Endothelial cell of umbilical vein (primary cell): ENCODE measurements at regions not wholly inside any gene's neighbourhood (a gene's known extent, or its start where the extent isn't known, plus 50 kb on each side); places are given as distances from the start of the nearest gene placed in this dataset.

Experiments used
- BruUV-seq: library from RNA; stranded (reverse); fragments of 400-500 nt; replicated peaks from 2 replicates; lab custom pipeline; 2021; lab: Mats Ljungman, UMichigan
- CTCF ChIA-PET: fragments of 300-600, 350-600 bp; sonication (Branson Sonifier 250); formaldehyde crosslinking; loops from one replicate; lab custom pipeline; 2021; ENCODE audit warnings: antibody characterized with exemption, inconsistent platforms; lab: Charles Lee
- POLR2A ChIA-PET: fragments of 300-600, 350-600 bp; sonication (Branson Sonifier 250); formaldehyde crosslinking; loops from one replicate; lab custom pipeline; 2021; ENCODE audit warnings: antibody characterized with exemption, inconsistent platforms; lab: Charles Lee
- DNase-seq: peaks from one replicate; pipeline ENCODE4 v3.0.0-alpha.2; 2011; ENCODE audit warnings: low read depth, low spot score
- FAIRE-seq: peaks from 2 replicates; lab custom pipeline; 2011; peaks lifted over from hg19 to GRCh38; lab: Jason Lieb, UNC
- H2AFZ ChIP-seq: 2 replicates; pipeline ENCODE4 v1.6.0; 2012; ENCODE audit warnings: low read depth, low read length, control low read depth, inconsistent platforms
- H3K27ac ChIP-seq: 2 replicates; pipeline ENCODE4 v1.5.1; 2011; ENCODE audit warnings: low read depth, mild to moderate bottlenecking, control low read depth, low read length, moderate library complexity; ENCODE audit not compliant: insufficient read depth
- H3K27me3 ChIP-seq, 2 experiments: 2 replicates each; pipeline versions ENCODE4 v1.6.0 to v1.6.1; 2011; ENCODE audit warnings: low read length in 2 of 2, mixed read lengths in 1 of 2; ENCODE audit not compliant: control insufficient read depth in 2 of 2, insufficient read depth in 2 of 2
- H3K36me3 ChIP-seq, 2 experiments: 2 replicates in 1 of 2; 3 replicates in 1 of 2; pipeline ENCODE4 v1.5.1; 2011; ENCODE audit warnings: low read length in 2 of 2, mild to moderate bottlenecking in 1 of 2, moderate library complexity in 1 of 2; ENCODE audit not compliant: control insufficient read depth in 2 of 2, insufficient read depth in 2 of 2; ENCODE audit errors: extremely low read depth in 1 of 2
- H3K4me1 ChIP-seq: 3 replicates; pipeline ENCODE4 v1.5.1; 2011; ENCODE audit warnings: mild to moderate bottlenecking, low read length; ENCODE audit not compliant: control insufficient read depth, insufficient read depth; ENCODE audit errors: extremely low read depth
- H3K4me2 ChIP-seq: 2 replicates; pipeline ENCODE4 v1.6.1; 2011; ENCODE audit warnings: low read length, control low read depth, mixed read lengths; ENCODE audit not compliant: insufficient read depth
- H3K4me3 ChIP-seq, 3 experiments: fragments of 200-600 bp in 1 of 3; sonication (generic), shearing (Covaris generic) in 1 of 3; replicated peaks in 1 of 3; 2 replicates each; pipeline ENCODE4 v1.5.1; 2011 to 2016; ENCODE audit warnings: control low read depth in 3 of 3, low read length in 3 of 3, mild to moderate bottlenecking in 2 of 3, inconsistent platforms in 1 of 3, low read depth in 1 of 3, moderate library complexity in 1 of 3; ENCODE audit not compliant: insufficient read depth in 1 of 3
- H3K79me2 ChIP-seq: 2 replicates; pipeline ENCODE4 v1.6.0; 2012; ENCODE audit warnings: low read length, inconsistent platforms; ENCODE audit not compliant: control insufficient read depth, insufficient read depth
- H3K9ac ChIP-seq: replicated peaks from 2 replicates; pipeline ENCODE3; 2011; ENCODE audit warnings: low read length, control low read depth; ENCODE audit not compliant: insufficient read depth; ENCODE audit errors: extremely low read depth
- H3K9me1 ChIP-seq: replicated peaks from 3 replicates; pipeline ENCODE4 v1.6.0; 2011; ENCODE audit warnings: mild to moderate bottlenecking, low read length; ENCODE audit not compliant: control insufficient read depth, insufficient read depth; ENCODE audit errors: extremely low read depth
- H3K9me3 ChIP-seq: replicated peaks from 2 replicates; pipeline ENCODE4 v1.5.1; 2012; ENCODE audit warnings: low read length, inconsistent platforms; ENCODE audit not compliant: control insufficient read depth, insufficient read depth
- H4K20me1 ChIP-seq: replicated peaks from 2 replicates; pipeline ENCODE3; 2011; ENCODE audit warnings: mild to moderate bottlenecking, low read length; ENCODE audit not compliant: control insufficient read depth, insufficient read depth; ENCODE audit errors: extremely low read depth
- CTCF ChIP-seq, 2 donors: IDR thresholded peaks; 1 replicate in 1 of 2; 2 replicates in 1 of 2; pipeline ENCODE4 v1.5.1; 2011; ENCODE audit warnings: low read length in 2 of 2, mild to moderate bottlenecking in 2 of 2, moderate library complexity in 2 of 2, control low read depth in 1 of 2, inconsistent platforms in 1 of 2, low read depth in 1 of 2; ENCODE audit not compliant: insufficient read depth in 1 of 2; ENCODE audit errors: extremely low read depth in 1 of 2
- EZH2 ChIP-seq: IDR thresholded peaks from 2 replicates; pipeline ENCODE4 v1.6.1; 2012; ENCODE audit warnings: borderline replicate concordance, low read depth, mild to moderate bottlenecking, moderate library complexity, low read length, inconsistent platforms; ENCODE audit not compliant: severe bottlenecking
- FOS ChIP-seq: IDR thresholded peaks from 2 replicates; pipeline ENCODE4 v1.6.1; 2011; ENCODE audit warnings: mild to moderate bottlenecking, low read length, moderate library complexity, borderline replicate concordance; ENCODE audit not compliant: insufficient read depth
- GATA2 ChIP-seq: IDR thresholded peaks from 2 replicates; pipeline ENCODE4 v1.7.0; 2011; ENCODE audit warnings: low read depth, mild to moderate bottlenecking, moderate library complexity, mixed read lengths, low read length; ENCODE audit not compliant: insufficient read length, insufficient read depth
- JUN ChIP-seq: IDR thresholded peaks from 2 replicates; pipeline ENCODE4 v1.6.1; 2011; ENCODE audit warnings: borderline replicate concordance, low read depth; ENCODE audit not compliant: insufficient read length, insufficient read depth
- MYC ChIP-seq: IDR thresholded peaks from one replicate; pipeline ENCODE4 v1.6.1; 2011; ENCODE audit warnings: mild to moderate bottlenecking, low read depth, low read length
- POLR2A ChIP-seq: IDR thresholded peaks from 2 replicates; pipeline ENCODE4 v1.6.1; 2012; ENCODE audit warnings: low read depth, mild to moderate bottlenecking, control low read depth, low read length
- POLR2AphosphoS5 ChIP-seq: IDR thresholded peaks from 2 replicates; pipeline ENCODE4 v1.6.1; 2012; ENCODE audit warnings: low read depth, mild to moderate bottlenecking, control low read depth, low read length, moderate library complexity; ENCODE audit not compliant: insufficient read depth
- dilution Hi-C: fragments of 300-500 bp; cut with MboI; formaldehyde crosslinking; loops from one replicate; pipeline ENCODE4 v1.15.0; 2019; ENCODE audit warnings: low sequenced_read_pairs; ENCODE audit not compliant: extremely low pct_ligation_motif_present
- intact Hi-C: fragments of 100-400 bp; cut with micrococcal nuclease; formaldehyde crosslinking; loops from one replicate; pipeline ENCODE4 v1.10.0; 2022
- TF ChIP-seq, protein P1 (sequence below): IDR thresholded peaks from 2 replicates; pipeline ENCODE4 v1.6.1; 2011; ENCODE audit not compliant: insufficient read depth, insufficient read length

GRCh38 chr6:168239044-168239773, 80.4 kb downstream of the DACT2 start:
- dilution Hi-C loops (no loop called here), intact Hi-C loops (no loop called here)
- Histone ChIP-seq H3K9me1 (no peaks in the 10 kb centered on the region), H3K27me3 (no peaks in the 10 kb centered on the region), H3K9me3 (no peaks in the 10 kb centered on the region), H3K79me2 (no peaks in the 10 kb centered on the region), H3K4me1 (no peaks in the 10 kb centered on the region), H3K27ac (no peak overlapping the region), H3K36me3 (no peaks in the 10 kb centered on the region), H3K9ac (no peak overlapping the region), H3K4me3 (no peak overlapping the region), H2AFZ (no peak overlapping the region), H4K20me1 (no peaks in the 10 kb centered on the region), H3K4me2 (no peak overlapping the region)
- no peak for DNase-seq
- ChIA-PET CTCF (no interaction called here), POLR2A (no interaction called here)
- no TSS peak for BruUV-seq
- no peak for FAIRE-seq
- TF ChIP-seq MYC (no peak), GATA2 (no peak), POLR2AphosphoS5 (no peak)
- TF ChIP-seq, protein P1, sequence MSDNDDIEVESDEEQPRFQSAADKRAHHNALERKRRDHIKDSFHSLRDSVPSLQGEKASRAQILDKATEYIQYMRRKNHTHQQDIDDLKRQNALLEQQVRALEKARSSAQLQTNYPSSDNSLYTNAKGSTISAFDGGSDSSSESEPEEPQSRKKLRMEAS = no peak

- H3K4me3 ChIP-seq = no peak overlapping the region
- no peaks in the 10 kb centered on the region for H3K4me1 ChIP-seq
- no peak overlapping the region for H3K27ac ChIP-seq
- intact Hi-C loops = no loop called here
- POLR2A ChIA-PET = no interaction called here
- TF ChIP-seq, protein P1 = no peak
- TF ChIP-seq POLR2AphosphoS5 (no peak), FOS (no peak), GATA2 (no peak), POLR2A (no peak), MYC (no peak), JUN (no peak), EZH2 (no peak), CTCF (IDR thresholded peaks at IDR 0.05; ENCODE audit: extremely low read depth in 1 of 2, insufficient read depth in 1 of 2, low read depth in 1 of 2, low read length in 2 of 2) (no peak)
- CTCF ChIA-PET = no interaction called here
- FAIRE-seq (no peak), DNase-seq (no peak)
- no peak overlapping the region for H3K4me2 ChIP-seq
- no peaks in the 10 kb centered on the region for H3K27me3 ChIP-seq
- no TSS peak for BruUV-seq
- H4K20me1 ChIP-seq = no peaks in the 10 kb centered on the region
- H3K9me3 ChIP-seq = no peaks in the 10 kb centered on the region
- H3K9ac ChIP-seq = no peak overlapping the region
- H3K36me3 ChIP-seq = no peaks in the 10 kb centered on the region
- H3K79me2 ChIP-seq = no peaks in the 10 kb centered on the region
- H2AFZ ChIP-seq = no peak overlapping the region
- no peaks in the 10 kb centered on the region for H3K9me1 ChIP-seq
- dilution Hi-C loops = no loop called here
Observed at GRCh38 chr6:168238159-168238909, 81.2 kb downstream of the DACT2 start.
